PC-3 (cell line): ENCODE measurements at regions not wholly inside any gene's neighbourhood (a gene's known extent, or its start where the extent isn't known, plus 50 kb on each side); places are given as distances from the start of the nearest gene placed in this dataset.

Experiments
- CTCF ChIP-seq: fragments of 300-600 bp; sonication (generic); conservative IDR thresholded peaks from 2 replicates; pipeline ENCODE4 v1.5.1; 2017; ENCODE audit warnings: antibody characterized with exemption, low read depth, mild to moderate bottlenecking, low read length
- EZH2 ChIP-seq: fragments of 300-600 bp; sonication (generic); IDR thresholded peaks from one replicate; pipeline ENCODE4 v1.6.1; 2017; ENCODE audit warnings: antibody characterized with exemption, mild to moderate bottlenecking, low read length; ENCODE audit not compliant: unreplicated experiment
- EZH2phosphoT487 ChIP-seq: fragments of 300-600 bp; sonication (generic); IDR thresholded peaks from 2 replicates; pipeline ENCODE4 v1.6.1; 2018; ENCODE audit warnings: mild to moderate bottlenecking, antibody characterized with exemption, low read length, borderline replicate concordance

- no peak for TF ChIP-seq CTCF
- no peak for TF ChIP-seq EZH2
- TF ChIP-seq EZH2phosphoT487, result no peak
Observed at GRCh38 chr6:168739381-168739780, 298.4 kb downstream of the SMOC2 start.
